ENCODE measurements at regions not wholly inside any gene's neighbourhood (a gene's known extent, or its start where the extent isn't known, plus 50 kb on each side); places are given as distances from the start of the nearest gene placed in this dataset.

DNA sequence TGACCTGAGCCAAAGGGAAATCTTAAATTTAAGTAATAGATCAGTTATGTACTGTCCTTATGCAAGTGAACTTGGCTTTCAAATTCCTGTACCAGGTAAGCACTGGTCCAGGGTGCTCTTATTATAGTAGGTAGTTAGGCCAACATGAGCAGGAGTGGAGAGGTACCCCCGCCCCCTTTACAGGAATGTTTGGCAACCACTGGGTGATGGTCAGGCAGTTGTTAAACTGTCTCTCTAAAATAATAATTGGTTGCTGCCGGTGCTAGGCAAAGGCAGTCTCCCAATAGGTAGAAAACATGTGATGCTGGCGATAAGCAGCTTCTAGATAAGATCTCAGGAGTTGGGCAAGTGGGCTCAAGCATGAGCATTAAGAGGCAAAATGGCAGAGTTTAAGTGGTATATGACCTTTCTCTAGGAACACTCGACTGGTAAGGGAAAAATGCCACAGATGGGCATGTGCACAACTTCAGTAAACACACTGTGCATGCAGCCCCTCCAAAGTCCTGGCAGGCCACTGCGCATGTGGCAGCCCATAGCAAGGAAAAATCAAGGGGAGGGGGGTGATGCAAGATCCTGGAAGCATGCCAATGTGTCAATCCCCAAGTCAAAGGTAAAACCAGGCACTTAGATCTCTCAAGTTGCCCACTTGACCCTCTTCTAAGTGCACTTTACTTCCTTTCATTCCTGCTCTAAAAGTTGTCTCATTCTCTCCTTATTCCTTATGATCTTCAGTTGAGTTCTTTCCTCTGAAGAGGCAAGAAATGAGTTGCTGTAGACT is 1239.7 kb downstream of the C4orf33 start:
- Mint-ChIP-seq H3K4me3 (ENCODE audit: unreplicated experiment) (no peak overlapping the region), H3K9me3 (ENCODE audit: unreplicated experiment) (no peaks in the 10 kb centered on the region), H3K27me3 (ENCODE audit: unreplicated experiment) (no peaks in the 10 kb centered on the region), H3K27ac (ENCODE audit: unreplicated experiment) (no peak overlapping the region), H3K36me3 (ENCODE audit: unreplicated experiment) (no peaks in the 10 kb centered on the region), H3K4me1 (ENCODE audit: low read depth, unreplicated experiment) (no peaks in the 10 kb centered on the region)
- TF ChIP-seq CTCF (IDR thresholded peaks at IDR 0.05; ENCODE audit: partially characterized antibody, unreplicated experiment), result no peak
- no peak for DNase-seq

DNA sequence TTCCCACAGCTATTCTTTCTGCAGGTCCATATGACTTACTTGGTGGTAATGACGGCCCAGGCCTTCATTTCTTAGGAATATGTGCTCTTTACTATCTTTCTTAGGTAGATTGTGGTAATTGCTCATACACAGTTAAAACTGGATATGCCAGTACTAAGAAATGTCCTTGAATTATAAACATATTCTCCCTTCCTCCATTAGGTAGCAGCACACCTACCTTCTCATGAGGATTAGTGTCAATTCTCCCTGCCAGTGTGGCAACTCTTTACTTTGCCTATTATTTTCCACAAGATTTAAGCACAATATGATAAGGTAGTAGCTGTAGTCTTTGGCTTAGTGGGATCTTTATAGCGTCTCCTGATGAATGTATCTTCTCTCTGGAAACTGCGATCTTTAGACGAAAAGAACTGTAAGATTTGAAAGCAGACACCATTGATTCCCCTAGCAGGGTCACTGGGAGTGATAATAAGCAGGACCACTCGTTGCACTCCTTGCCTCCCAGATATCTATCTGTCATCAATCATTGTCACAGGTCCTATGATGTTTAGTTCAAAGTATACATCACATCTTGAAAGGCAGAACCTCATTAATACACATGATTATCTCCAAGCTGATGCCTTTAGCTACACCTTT is 1240.7 kb downstream of the C4orf33 start:
- peak; percentile 63 for TF ChIP-seq CTCF (IDR thresholded peaks at IDR 0.05; ENCODE audit: partially characterized antibody, unreplicated experiment)
- no peak overlapping the region for H3K4me3 Mint-ChIP-seq (ENCODE audit: unreplicated experiment)
- H3K27ac Mint-ChIP-seq (ENCODE audit: unreplicated experiment), result no peak overlapping the region
- no peaks in the 10 kb centered on the region for H3K27me3 Mint-ChIP-seq (ENCODE audit: unreplicated experiment)
- no peaks in the 10 kb centered on the region for H3K36me3 Mint-ChIP-seq (ENCODE audit: unreplicated experiment)
- no peak for DNase-seq
- H3K4me1 Mint-ChIP-seq (ENCODE audit: low read depth, unreplicated experiment), result no peaks in the 10 kb centered on the region
- no peaks in the 10 kb centered on the region for H3K9me3 Mint-ChIP-seq (ENCODE audit: unreplicated experiment)

GRCh38 chr4:130338851-130339250 is 1242.9 kb downstream of the C4orf33 start:
- DNase-seq, result no peak
- H3K4me1 Mint-ChIP-seq (ENCODE audit: low read depth, unreplicated experiment), result no peaks in the 10 kb centered on the region
- no peak for TF ChIP-seq CTCF (IDR thresholded peaks at IDR 0.05; ENCODE audit: partially characterized antibody, unreplicated experiment)
- H3K4me3 Mint-ChIP-seq (ENCODE audit: unreplicated experiment), result no peak overlapping the region
- H3K36me3 Mint-ChIP-seq (ENCODE audit: unreplicated experiment), result no peaks in the 10 kb centered on the region
- H3K9me3 Mint-ChIP-seq (ENCODE audit: unreplicated experiment), result no peaks in the 10 kb centered on the region
- H3K27me3 Mint-ChIP-seq (ENCODE audit: unreplicated experiment), result no peaks in the 10 kb centered on the region
- no peak overlapping the region for H3K27ac Mint-ChIP-seq (ENCODE audit: unreplicated experiment)

DNA sequence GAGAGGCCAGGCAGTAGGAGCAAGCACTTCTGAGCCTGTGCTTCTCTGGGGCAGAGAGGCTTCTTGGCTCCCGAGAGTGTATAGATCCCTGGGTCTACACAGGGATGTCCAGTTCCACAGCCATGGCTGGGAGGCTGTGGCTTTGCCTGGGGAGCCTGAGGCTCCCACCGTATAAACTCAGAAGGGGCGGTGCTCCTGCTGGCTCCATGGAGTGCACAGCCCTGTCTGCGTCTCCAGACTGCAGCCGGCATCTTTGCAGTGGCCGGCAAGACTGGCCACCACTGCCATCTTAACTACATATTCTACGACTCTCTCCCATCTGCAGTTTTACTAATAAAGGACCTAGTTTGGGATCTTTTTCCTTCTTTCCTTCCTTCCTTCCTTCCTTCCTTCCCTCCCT is 1253.8 kb downstream of the C4orf33 start:
- Mint-ChIP-seq H3K27me3 (ENCODE audit: unreplicated experiment) (no peaks in the 10 kb centered on the region), H3K27ac (ENCODE audit: unreplicated experiment) (no peak overlapping the region), H3K9me3 (ENCODE audit: unreplicated experiment) (no peaks in the 10 kb centered on the region), H3K36me3 (ENCODE audit: unreplicated experiment) (no peaks in the 10 kb centered on the region), H3K4me1 (ENCODE audit: low read depth, unreplicated experiment) (no peaks in the 10 kb centered on the region), H3K4me3 (ENCODE audit: unreplicated experiment) (no peak overlapping the region)
- no peak for TF ChIP-seq CTCF (IDR thresholded peaks at IDR 0.05; ENCODE audit: partially characterized antibody, unreplicated experiment)
- no peak for DNase-seq

DNA sequence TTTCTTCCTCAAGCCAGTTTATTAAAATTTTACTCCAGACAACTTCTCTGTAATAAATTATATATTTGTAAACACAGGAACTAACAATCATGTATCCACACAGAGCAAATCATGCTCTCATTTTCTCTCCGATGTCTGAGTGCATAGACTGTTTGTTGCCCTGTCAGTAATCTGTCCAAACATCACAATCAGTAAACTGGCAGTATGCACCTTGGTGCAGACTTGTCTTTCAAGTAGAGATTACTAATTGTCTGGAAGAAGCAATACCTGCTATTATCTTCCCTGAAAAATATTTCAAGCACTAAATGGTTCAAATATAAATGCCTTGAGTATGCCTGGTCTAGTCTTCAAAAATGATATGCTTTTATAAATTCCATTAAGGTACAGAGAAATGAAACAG is 1260.9 kb downstream of the C4orf33 start:
- no peak for DNase-seq
- Mint-ChIP-seq H3K4me3 (ENCODE audit: unreplicated experiment) (no peak overlapping the region), H3K9me3 (ENCODE audit: unreplicated experiment) (no peaks in the 10 kb centered on the region), H3K27me3 (ENCODE audit: unreplicated experiment) (no peaks in the 10 kb centered on the region), H3K4me1 (ENCODE audit: low read depth, unreplicated experiment) (no peaks in the 10 kb centered on the region), H3K36me3 (ENCODE audit: unreplicated experiment) (no peaks in the 10 kb centered on the region), H3K27ac (ENCODE audit: unreplicated experiment) (no peak overlapping the region)
- TF ChIP-seq CTCF (IDR thresholded peaks at IDR 0.05; ENCODE audit: partially characterized antibody, unreplicated experiment), result no peak

Data from glutamatergic neuron (in vitro differentiated cells).